ENCODE measurements at regions not wholly inside any gene's neighbourhood (a gene's known extent, or its start where the extent isn't known, plus 50 kb on each side); places are given as distances from the start of the nearest gene placed in this dataset.
"Not testable (repeated sequence)": the region's sequence is repeated elsewhere in the genome, so short reads cannot be mapped to it uniquely, and the experiment has no call there.

DNA sequence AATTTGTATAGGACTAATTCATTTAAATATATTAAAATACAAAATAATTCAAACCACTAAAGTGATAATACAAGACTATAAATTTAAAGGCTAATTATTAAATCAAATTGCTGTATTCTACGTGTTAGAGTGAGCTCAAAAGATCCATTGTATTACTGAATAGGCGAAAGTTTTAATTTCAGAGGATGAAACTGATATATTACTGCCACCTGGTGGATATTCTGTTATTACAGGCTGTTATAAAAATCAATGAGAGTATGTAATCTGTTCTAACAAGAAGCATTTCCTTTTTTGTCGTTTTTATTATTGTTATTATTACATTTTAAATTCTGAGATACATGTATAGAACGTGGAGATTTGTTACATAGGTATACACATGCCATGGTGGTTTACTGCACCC is 1239.6 kb upstream of the USP9Y start:
- not testable (repeated sequence) for H3K4me3 ChIP-seq (ENCODE audit: low read length)
- peak; percentile 3 for DNase-seq (ENCODE audit: low read depth)

DNA sequence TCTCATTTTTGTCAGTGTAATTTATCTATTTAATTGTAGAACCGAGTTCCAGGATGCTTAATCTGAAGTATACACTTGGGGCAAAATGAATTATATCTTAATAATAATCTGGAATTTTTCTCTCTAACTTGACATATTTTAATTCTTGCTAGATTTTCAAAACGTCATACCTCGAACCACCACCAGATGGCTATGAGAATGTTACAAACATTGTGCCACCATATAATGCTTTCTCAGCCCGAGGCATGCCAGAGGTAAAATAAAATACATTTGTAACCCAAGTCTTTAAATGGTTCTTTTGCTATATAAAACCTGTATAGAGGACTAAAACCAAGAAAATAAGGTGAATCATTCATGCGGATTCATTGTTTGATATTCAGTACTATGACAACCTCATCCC is 1234.3 kb upstream of the USP9Y start:
- peak; percentile 0 for DNase-seq (ENCODE audit: low read depth)
- not testable (repeated sequence) for H3K4me3 ChIP-seq (ENCODE audit: low read length)
